ENCODE measurements at regions not wholly inside any gene's neighbourhood (a gene's known extent, or its start where the extent isn't known, plus 50 kb on each side); places are given as distances from the start of the nearest gene placed in this dataset.

DNA sequence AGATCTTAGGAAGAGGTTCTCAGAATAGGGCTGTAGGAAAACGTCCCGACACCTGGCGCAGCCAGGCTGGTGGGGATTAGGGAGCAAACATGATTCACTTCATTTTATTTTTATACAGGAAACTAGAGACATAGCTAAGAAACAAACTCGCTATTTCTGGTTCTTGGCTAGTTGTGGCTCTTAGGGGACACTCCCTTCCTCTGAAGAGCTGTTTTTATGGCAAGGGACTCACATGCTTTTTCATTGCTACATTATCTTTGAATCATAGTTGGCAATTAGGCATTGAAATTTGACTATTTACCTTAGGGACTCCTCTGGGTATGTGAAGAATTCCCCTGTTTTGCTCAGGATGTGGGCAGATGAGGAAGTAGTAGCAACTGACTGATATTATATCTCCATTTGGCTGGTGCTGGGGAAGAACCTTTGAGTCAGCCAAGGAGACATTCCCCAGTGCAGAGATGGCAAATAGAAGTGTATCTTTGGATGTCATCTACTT is 174.5 kb downstream of the SMIM20 start:
- TF ChIP-seq, protein P1, sequence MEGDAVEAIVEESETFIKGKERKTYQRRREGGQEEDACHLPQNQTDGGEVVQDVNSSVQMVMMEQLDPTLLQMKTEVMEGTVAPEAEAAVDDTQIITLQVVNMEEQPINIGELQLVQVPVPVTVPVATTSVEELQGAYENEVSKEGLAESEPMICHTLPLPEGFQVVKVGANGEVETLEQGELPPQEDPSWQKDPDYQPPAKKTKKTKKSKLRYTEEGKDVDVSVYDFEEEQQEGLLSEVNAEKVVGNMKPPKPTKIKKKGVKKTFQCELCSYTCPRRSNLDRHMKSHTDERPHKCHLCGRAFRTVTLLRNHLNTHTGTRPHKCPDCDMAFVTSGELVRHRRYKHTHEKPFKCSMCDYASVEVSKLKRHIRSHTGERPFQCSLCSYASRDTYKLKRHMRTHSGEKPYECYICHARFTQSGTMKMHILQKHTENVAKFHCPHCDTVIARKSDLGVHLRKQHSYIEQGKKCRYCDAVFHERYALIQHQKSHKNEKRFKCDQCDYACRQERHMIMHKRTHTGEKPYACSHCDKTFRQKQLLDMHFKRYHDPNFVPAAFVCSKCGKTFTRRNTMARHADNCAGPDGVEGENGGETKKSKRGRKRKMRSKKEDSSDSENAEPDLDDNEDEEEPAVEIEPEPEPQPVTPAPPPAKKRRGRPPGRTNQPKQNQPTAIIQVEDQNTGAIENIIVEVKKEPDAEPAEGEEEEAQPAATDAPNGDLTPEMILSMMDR (IDR thresholded peaks at IDR 0.05; ENCODE audit: low read length): no peak
- no peak for TF ChIP-seq EZH2 (IDR thresholded peaks at IDR 0.05; ENCODE audit: borderline replicate concordance, low read length)

Data from OCI-LY1 (cell line).